ENCODE measurements at regions not wholly inside any gene's neighbourhood (a gene's known extent, or its start where the extent isn't known, plus 50 kb on each side); places are given as distances from the start of the nearest gene placed in this dataset.

DNA sequence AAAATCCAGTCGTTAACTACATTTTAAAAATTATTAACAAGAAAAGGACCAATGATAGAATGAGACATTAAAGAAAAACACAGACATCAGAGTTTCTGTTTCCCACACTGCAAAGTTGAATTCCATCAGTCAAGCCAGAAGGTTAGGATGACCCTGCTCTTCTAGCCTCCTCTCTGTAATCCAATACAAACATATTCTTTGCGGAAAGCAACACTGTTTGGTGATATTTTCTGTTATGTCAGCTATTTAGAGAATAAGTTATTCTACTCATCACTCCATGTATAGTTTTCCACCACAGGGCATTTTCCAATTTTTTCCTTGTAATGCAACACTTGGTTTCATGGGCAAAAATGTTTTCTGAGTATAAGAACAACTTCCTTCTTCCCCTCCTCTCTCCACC lies 152.3 kb downstream of the EVX1 start:
- Histone ChIP-seq H3K9ac (ENCODE audit: low read depth, low read length) (no peak overlapping the region), H3K9me3 (ENCODE audit: insufficient read depth, low read depth, low read length) (no peaks in the 10 kb centered on the region), H3K4me3 (ENCODE audit: low read length) (no peak overlapping the region), H3K36me3 (ENCODE audit: insufficient read depth, low read depth, low read length) (no peaks in the 10 kb centered on the region), H3K27ac (ENCODE audit: low read length) (no peak overlapping the region), H3K27me3 (ENCODE audit: insufficient read depth, low read length) (no peaks in the 10 kb centered on the region; the same call in 1 of the 2 replicates), H3K4me1 (ENCODE audit: insufficient read depth, low read length) (no peaks in the 10 kb centered on the region)

DNA sequence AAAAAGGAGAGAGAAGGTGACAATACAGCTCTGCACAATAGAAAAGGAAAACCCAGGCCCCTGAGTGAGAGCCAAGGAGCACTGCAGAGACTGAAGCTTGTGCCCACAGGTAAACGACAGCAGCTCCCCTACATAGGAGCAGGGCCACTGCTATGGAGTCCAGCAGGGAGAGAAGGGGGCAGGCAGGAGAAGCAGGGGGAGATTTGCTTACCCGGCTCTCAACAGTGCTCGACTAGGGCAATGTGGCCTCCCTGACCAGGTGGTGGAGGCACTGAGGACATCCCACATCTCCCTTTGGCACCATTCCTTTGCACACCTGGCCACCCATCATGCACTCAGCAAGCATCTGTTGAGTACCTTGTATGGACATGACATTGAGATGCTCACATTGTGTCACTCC lies 153.0 kb downstream of the EVX1 start:
- Histone ChIP-seq H3K4me3 (ENCODE audit: low read length) (no peak overlapping the region), H3K36me3 (ENCODE audit: insufficient read depth, low read depth, low read length) (no peaks in the 10 kb centered on the region), H3K27ac (ENCODE audit: low read length) (no peak overlapping the region), H3K27me3 (ENCODE audit: insufficient read depth, low read length) (no peaks in the 10 kb centered on the region; the same call in 1 of the 2 replicates), H3K9ac (ENCODE audit: low read depth, low read length) (no peak overlapping the region), H3K9me3 (ENCODE audit: insufficient read depth, low read depth, low read length) (no peaks in the 10 kb centered on the region), H3K4me1 (ENCODE audit: insufficient read depth, low read length) (no peaks in the 10 kb centered on the region)

DNA sequence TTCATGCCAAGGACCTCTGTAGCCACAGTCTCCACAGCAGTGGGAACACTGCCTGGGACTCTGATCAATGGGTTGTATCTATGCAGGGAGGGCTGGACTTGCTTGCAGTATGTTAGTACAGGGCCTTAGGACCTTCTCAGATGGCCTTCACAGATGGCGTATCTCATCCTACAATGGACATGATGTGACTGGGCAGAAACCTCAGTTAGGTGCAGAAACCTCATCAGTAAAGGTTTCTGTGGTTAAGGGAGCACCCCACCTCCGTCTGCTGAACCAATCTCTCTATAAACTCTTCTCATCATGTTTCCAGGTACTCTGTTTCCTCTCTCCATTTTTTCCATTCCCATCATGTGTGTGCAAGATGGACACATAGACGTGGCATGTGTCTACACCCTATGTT lies 154.9 kb downstream of the EVX1 start:
- Histone ChIP-seq H3K4me3 (ENCODE audit: low read length) (no peak overlapping the region), H3K9me3 (ENCODE audit: insufficient read depth, low read depth, low read length) (no peaks in the 10 kb centered on the region), H3K9ac (ENCODE audit: low read depth, low read length) (no peak overlapping the region), H3K36me3 (ENCODE audit: insufficient read depth, low read depth, low read length) (no peaks in the 10 kb centered on the region), H3K4me1 (ENCODE audit: insufficient read depth, low read length) (no peaks in the 10 kb centered on the region), H3K27ac (ENCODE audit: low read length) (no peak overlapping the region), H3K27me3 (ENCODE audit: insufficient read depth, low read length) (no peaks in the 10 kb centered on the region; the same call in 1 of the 2 replicates)

DNA sequence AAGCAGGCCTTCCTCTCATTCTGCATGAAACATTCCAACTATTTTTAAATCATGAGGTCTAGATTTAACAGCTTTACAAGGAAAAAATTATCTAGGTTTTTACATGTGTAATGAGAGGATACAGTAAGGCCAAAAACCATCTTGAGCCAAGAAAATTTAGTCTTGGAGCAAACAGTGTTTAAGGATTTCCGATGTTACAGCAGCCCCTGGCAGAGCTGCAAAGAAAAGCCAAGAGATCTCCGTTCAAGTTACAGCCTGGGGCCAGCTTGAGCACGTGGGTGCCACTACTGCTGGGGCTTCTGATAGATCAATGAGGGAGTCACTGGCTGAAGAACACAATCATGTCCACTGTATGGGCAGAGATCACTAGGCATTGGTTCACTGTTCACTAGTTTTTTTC lies 156.2 kb downstream of the EVX1 start:
- Histone ChIP-seq H3K4me1 (ENCODE audit: insufficient read depth, low read length) (no peaks in the 10 kb centered on the region), H3K4me3 (ENCODE audit: low read length) (no peak overlapping the region), H3K9ac (ENCODE audit: low read depth, low read length) (no peak overlapping the region), H3K9me3 (ENCODE audit: insufficient read depth, low read depth, low read length) (no peaks in the 10 kb centered on the region), H3K27me3 (ENCODE audit: insufficient read depth, low read length) (no peaks in the 10 kb centered on the region; the same call in 1 of the 2 replicates), H3K36me3 (ENCODE audit: insufficient read depth, low read depth, low read length) (no peaks in the 10 kb centered on the region), H3K27ac (ENCODE audit: low read length) (no peak overlapping the region)

DNA sequence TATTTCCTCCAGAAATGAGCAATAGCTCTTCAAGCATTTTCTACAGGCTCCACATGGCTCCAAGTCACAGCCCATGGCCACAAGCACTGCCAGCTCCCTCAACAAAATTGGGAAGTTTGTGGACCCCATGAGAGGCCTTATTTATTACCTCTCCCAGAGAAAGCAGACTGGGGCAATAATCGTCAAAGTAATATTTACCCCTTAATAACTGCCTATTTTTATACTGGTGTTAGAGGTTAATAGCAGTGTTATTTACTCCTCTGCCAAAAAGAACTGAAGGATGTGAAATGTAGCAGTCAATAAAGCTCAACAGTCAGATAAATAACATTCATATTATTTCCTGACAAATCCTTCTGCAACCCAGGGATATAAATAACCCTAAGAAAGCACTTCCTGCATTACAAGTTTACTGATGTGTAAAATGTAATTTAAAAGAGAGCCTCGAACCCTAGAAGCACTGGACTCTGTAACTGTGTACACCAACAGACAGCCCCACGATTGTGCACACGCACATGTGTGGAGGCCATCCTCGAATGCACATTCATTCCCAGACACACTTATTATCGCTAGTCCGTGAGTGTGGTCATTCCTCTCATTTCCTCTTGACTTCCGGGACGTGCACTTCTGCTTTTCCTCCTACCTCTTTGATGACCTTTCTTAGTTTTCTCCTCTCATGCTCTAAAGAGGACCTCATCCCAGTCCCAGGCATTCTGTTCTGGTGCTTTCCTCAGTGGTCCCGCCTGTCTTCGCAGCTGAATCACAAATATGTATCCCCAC lies 157.4 kb downstream of the EVX1 start:
- Histone ChIP-seq H3K4me1 (ENCODE audit: insufficient read depth, low read length) (no peaks in the 10 kb centered on the region), H3K4me3 (ENCODE audit: low read length) (no peak overlapping the region), H3K9ac (ENCODE audit: low read depth, low read length) (no peak overlapping the region), H3K36me3 (ENCODE audit: insufficient read depth, low read depth, low read length) (no peaks in the 10 kb centered on the region), H3K27ac (ENCODE audit: low read length) (no peak overlapping the region), H3K9me3 (ENCODE audit: insufficient read depth, low read depth, low read length) (no peaks in the 10 kb centered on the region), H3K27me3 (ENCODE audit: insufficient read depth, low read length) (no peaks in the 10 kb centered on the region)

DNA sequence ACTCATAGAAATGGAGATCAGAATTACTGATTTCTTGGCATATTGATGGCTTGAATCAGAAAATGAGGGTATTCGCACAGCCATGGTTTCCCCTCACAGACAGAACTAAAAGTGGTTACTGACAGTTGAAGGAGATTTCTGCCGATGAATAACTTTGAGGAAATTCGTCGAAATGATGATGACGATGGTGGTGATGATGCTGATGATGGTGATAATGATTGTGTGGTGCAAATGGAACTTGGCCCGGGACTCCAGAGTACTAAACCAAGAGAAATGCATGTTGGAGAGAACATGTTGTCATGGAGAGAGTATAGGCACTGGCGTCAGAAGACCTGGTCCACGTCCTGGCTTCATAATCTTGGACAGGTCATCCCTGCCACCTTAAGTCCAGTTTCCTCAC lies 163.2 kb downstream of the EVX1 start:
- no peaks in the 10 kb centered on the region for H3K27me3 ChIP-seq (ENCODE audit: insufficient read depth, low read length)
- H3K27ac ChIP-seq (ENCODE audit: low read length), result no peak overlapping the region
- H3K36me3 ChIP-seq (ENCODE audit: insufficient read depth, low read depth, low read length), result no peaks in the 10 kb centered on the region
- H3K4me1 ChIP-seq (ENCODE audit: insufficient read depth, low read length), result peaks cover under 1% of the 10 kb centered on the region; the same call in 1 of the 2 replicates
- H3K9ac ChIP-seq (ENCODE audit: low read depth, low read length), result no peak overlapping the region
- no peaks in the 10 kb centered on the region for H3K9me3 ChIP-seq (ENCODE audit: insufficient read depth, low read depth, low read length)
- H3K4me3 ChIP-seq (ENCODE audit: low read length), result no peak overlapping the region

DNA sequence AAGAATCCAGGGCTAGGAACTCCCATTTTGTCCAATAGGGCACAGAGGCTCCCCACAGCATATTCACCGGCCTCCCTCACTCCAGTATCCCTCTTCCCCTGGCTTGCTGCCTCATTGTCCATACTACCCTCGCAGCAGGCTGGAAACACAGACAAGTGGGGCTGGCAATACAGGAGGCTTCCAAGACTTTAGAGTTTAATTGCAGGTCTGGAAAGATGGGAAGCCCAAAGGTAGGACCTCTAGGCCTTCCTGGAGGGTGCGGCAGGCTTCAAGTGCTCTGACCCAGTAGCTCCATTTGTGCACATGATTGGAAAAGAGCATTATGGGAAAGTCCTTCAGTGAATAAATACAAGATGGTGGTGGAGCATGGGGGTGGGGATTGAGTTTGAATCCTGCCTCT lies 166.7 kb downstream of the EVX1 start:
- Histone ChIP-seq H3K4me3 (ENCODE audit: low read length) (no peak overlapping the region), H3K27me3 (ENCODE audit: insufficient read depth, low read length) (no peaks in the 10 kb centered on the region), H3K36me3 (ENCODE audit: insufficient read depth, low read depth, low read length) (no peaks in the 10 kb centered on the region), H3K9ac (ENCODE audit: low read depth, low read length) (no peak overlapping the region), H3K27ac (ENCODE audit: low read length) (no peak overlapping the region), H3K4me1 (ENCODE audit: insufficient read depth, low read length) (peaks cover 3% of the 10 kb centered on the region; the same call in 1 of the 2 replicates), H3K9me3 (ENCODE audit: insufficient read depth, low read depth, low read length) (no peaks in the 10 kb centered on the region)

DNA sequence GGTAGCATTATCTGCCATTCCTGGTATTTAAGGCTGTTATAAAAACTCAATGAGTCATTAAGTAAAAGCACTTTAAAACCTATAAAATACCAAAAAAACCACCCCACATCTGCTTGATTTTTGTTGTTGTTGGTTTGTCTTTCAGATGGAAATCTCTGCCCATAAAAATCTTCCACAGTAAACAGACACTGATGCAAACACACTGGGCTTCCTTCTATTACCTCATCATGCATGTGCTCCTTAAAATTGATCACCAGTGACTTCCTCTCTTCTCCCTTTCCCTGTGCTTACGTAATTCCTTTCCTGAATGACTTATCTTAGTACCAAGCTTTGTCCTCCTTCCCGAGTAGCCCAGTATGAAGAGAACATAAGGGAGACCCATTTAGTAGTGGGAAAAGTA lies 167.2 kb downstream of the EVX1 start:
- Histone ChIP-seq H3K9ac (ENCODE audit: low read depth, low read length) (no peak overlapping the region), H3K9me3 (ENCODE audit: insufficient read depth, low read depth, low read length) (no peaks in the 10 kb centered on the region), H3K4me1 (ENCODE audit: insufficient read depth, low read length) (peaks cover 3% of the 10 kb centered on the region; the same call in 1 of the 2 replicates), H3K4me3 (ENCODE audit: low read length) (no peak overlapping the region), H3K36me3 (ENCODE audit: insufficient read depth, low read depth, low read length) (no peaks in the 10 kb centered on the region), H3K27me3 (ENCODE audit: insufficient read depth, low read length) (no peaks in the 10 kb centered on the region), H3K27ac (ENCODE audit: low read length) (no peak overlapping the region)

DNA sequence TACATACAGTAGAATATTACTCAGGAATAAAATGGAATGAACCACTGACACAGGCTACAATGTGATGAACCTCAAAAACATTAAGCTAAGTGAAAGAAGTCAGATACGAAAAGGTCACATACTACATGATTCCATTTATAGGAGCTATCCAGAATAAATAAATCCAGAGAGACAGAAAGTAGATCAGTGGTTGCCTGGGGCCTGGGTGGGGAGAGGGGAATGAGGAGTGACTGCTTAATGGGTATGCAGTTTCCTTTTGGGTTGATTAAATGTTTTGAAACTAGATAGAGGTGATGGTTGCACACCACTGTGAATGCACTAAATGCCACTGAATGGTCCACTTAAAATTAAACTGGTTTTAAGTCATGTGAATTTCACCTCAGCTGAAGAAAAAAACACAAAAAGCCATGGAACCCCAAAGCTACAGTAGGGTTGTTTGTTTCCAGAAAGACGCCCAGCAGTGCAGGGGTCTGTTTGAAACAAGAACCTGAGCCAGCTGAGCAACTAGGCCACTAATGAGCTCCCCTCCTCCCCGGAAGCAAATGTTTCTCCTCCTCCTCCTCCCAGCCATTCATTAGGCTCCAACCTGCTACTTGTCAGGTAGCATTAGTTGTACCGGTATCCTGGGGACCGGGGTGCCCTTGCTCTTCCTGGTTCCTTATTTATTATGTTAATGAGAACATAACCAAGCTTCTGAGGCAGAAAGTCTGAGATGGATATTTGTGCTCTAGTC lies 168.4 kb downstream of the EVX1 start:
- Histone ChIP-seq H3K4me1 (ENCODE audit: insufficient read depth, low read length) (peaks cover 3% of the 10 kb centered on the region; the same call in 1 of the 2 replicates), H3K9me3 (ENCODE audit: insufficient read depth, low read depth, low read length) (no peaks in the 10 kb centered on the region), H3K27ac (ENCODE audit: low read length) (no peak overlapping the region), H3K36me3 (ENCODE audit: insufficient read depth, low read depth, low read length) (no peaks in the 10 kb centered on the region), H3K9ac (ENCODE audit: low read depth, low read length) (no peak overlapping the region), H3K27me3 (ENCODE audit: insufficient read depth, low read length) (no peaks in the 10 kb centered on the region), H3K4me3 (ENCODE audit: low read length) (no peak overlapping the region)

DNA sequence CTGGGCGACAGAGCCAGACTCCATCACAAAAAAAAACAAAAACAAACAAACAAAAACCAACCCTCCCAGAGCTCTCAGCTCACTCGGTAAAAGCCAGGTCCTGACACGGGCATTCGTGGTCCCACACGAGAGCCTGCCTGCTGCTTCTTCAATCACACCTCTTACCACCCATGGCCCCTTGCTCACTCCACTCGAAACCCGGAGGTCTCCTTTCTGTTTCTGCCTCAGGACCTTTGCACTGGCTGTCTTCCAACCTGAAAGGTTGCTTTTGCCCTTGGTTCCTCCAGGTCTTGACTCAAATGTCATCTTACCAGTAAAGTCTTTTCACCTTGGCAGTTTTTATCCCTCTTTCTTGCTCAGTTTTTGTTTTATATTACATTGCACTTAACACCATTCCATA lies 169.6 kb downstream of the EVX1 start:
- no peak overlapping the region for H3K9ac ChIP-seq (ENCODE audit: low read depth, low read length)
- no peak overlapping the region for H3K4me3 ChIP-seq (ENCODE audit: low read length)
- H3K9me3 ChIP-seq (ENCODE audit: insufficient read depth, low read depth, low read length), result no peaks in the 10 kb centered on the region

DNA sequence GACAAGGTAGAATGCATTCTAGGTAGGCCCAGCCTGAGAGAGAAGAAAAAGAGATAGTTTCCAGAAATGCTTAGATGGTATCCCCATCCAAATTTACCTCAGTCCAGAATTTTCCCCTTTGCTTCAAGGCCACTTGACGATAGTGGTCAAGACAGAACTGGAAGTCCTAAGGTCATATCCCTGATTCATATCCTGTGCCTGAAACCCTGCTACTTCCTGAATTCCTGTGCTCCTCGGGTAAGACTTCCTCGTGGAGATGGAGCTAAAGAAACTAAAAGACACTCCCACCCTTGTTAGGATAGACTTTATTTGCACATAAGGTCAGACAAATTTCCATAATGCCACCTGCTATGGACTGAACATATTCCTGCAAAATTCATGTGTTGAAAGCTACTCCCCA lies 175.9 kb downstream of the EVX1 start:
- Histone ChIP-seq H3K9me3 (ENCODE audit: insufficient read depth, low read depth, low read length) (no peaks in the 10 kb centered on the region), H3K4me1 (ENCODE audit: insufficient read depth, low read length) (no peaks in the 10 kb centered on the region), H3K27me3 (ENCODE audit: insufficient read depth, low read length) (no peaks in the 10 kb centered on the region), H3K27ac (ENCODE audit: low read length) (no peak overlapping the region), H3K9ac (ENCODE audit: low read depth, low read length) (no peak overlapping the region), H3K36me3 (ENCODE audit: insufficient read depth, low read depth, low read length) (no peaks in the 10 kb centered on the region), H3K4me3 (ENCODE audit: low read length) (no peak overlapping the region)

More for the DNA sequence above, 169.6 kb downstream of the EVX1 start:
- Histone ChIP-seq H3K4me1 (ENCODE audit: insufficient read depth, low read length) (peaks cover 3% of the 10 kb centered on the region; the same call in 1 of the 2 replicates), H3K27ac (ENCODE audit: low read length) (no peak overlapping the region), H3K36me3 (ENCODE audit: insufficient read depth, low read depth, low read length) (no peaks in the 10 kb centered on the region), H3K27me3 (ENCODE audit: insufficient read depth, low read length) (no peaks in the 10 kb centered on the region)

Measured in iPS-20b (cell line).